CD4-positive, alpha-beta T cell treated with Interleukin-10 for 1 hour (primary cell): ENCODE measurements at regions not wholly inside any gene's neighbourhood (a gene's known extent, or its start where the extent isn't known, plus 50 kb on each side); places are given as distances from the start of the nearest gene placed in this dataset.

ENCODE experiments used
- DNase-seq: peaks from one replicate; pipeline ENCODE4 v3.0.0-alpha.2; 2020

- no peak for DNase-seq
These were observed 635.6 kb upstream of the ALCAM start for GRCh38 chr3:104731074-104731473.

- DNase-seq = no peak
These were observed 632.1 kb upstream of the ALCAM start for GRCh38 chr3:104734627-104735026.

GRCh38 chr3:104735691-104736090, 631.0 kb upstream of the ALCAM start:
- DNase-seq = no peak

- DNase-seq = no peak
These were observed 628.4 kb upstream of the ALCAM start for GRCh38 chr3:104738271-104738670.

- DNase-seq = no peak
These were observed 625.8 kb upstream of the ALCAM start for GRCh38 chr3:104740874-104741379.

- no peak for DNase-seq
These were observed 624.7 kb upstream of the ALCAM start for GRCh38 chr3:104742044-104742443.

GRCh38 chr3:104745313-104745712, 621.4 kb upstream of the ALCAM start:
- DNase-seq = no peak

GRCh38 chr3:104746056-104746455, 620.7 kb upstream of the ALCAM start:
- DNase-seq = no peak

- DNase-seq = no peak
These were observed 616.1 kb upstream of the ALCAM start for GRCh38 chr3:104750581-104750980.

- DNase-seq = no peak
These were observed 610.9 kb upstream of the ALCAM start for GRCh38 chr3:104755791-104756190.

- DNase-seq = no peak
These were observed 603.7 kb upstream of the ALCAM start for GRCh38 chr3:104763007-104763406.

- no peak for DNase-seq
These were observed 602.2 kb upstream of the ALCAM start for GRCh38 chr3:104764496-104764895.

- DNase-seq = no peak
These were observed 597.8 kb upstream of the ALCAM start for GRCh38 chr3:104768886-104769285.

GRCh38 chr3:104779324-104779723, 587.4 kb upstream of the ALCAM start:
- DNase-seq = no peak

GRCh38 chr3:104781112-104781511, 585.6 kb upstream of the ALCAM start:
- no peak for DNase-seq

GRCh38 chr3:104785947-104786346, 580.8 kb upstream of the ALCAM start:
- DNase-seq = no peak

GRCh38 chr3:104787306-104787705, 579.4 kb upstream of the ALCAM start:
- no peak for DNase-seq

GRCh38 chr3:104788807-104789206, 577.9 kb upstream of the ALCAM start:
- DNase-seq = no peak

GRCh38 chr3:104791331-104791730, 575.4 kb upstream of the ALCAM start:
- DNase-seq = no peak

GRCh38 chr3:104796556-104796955, 570.2 kb upstream of the ALCAM start:
- DNase-seq = no peak

- no peak for DNase-seq
These were observed 561.7 kb upstream of the ALCAM start for GRCh38 chr3:104805042-104805441.

- DNase-seq = no peak
These were observed 561.2 kb upstream of the ALCAM start for GRCh38 chr3:104805508-104805907.

- DNase-seq = no peak
These were observed 555.8 kb upstream of the ALCAM start for GRCh38 chr3:104810896-104811295.

GRCh38 chr3:104816008-104816407, 550.7 kb upstream of the ALCAM start:
- no peak for DNase-seq

GRCh38 chr3:104816716-104817115, 550.0 kb upstream of the ALCAM start:
- no peak for DNase-seq

GRCh38 chr3:104819333-104819732, 547.4 kb upstream of the ALCAM start:
- DNase-seq = no peak
